ENCODE measurements at regions not wholly inside any gene's neighbourhood (a gene's known extent, or its start where the extent isn't known, plus 50 kb on each side); places are given as distances from the start of the nearest gene placed in this dataset.

GRCh38 chr9:21711504-21711903 is 90.9 kb upstream of the MTAP start:
- H2BK5ac ChIP-seq (ENCODE audit: insufficient read length, low read length), result no peak overlapping the region
- no peaks in the 10 kb centered on the region for H4K20me1 ChIP-seq (ENCODE audit: control insufficient read depth, insufficient read depth, insufficient read length)
- H3K27me3 ChIP-seq (ENCODE audit: insufficient read depth, low read length), result no peaks in the 10 kb centered on the region
- Mint-ChIP-seq H3K36me3 (ENCODE audit: insufficient read depth in 1 of 3, low read depth in 3 of 3) (no peaks in the 10 kb centered on the region), H3K9me3 (no peaks in the 10 kb centered on the region), H3K27ac (no peak overlapping the region), H3K27me3 (ENCODE audit: low read depth) (peaks cover 52% of the 10 kb centered on the region), H3K4me1 (peaks cover 12 to 17% of the 10 kb centered on the region in 2 experiments), H3K4me3 (no peak overlapping the region)
- H4K5ac ChIP-seq (ENCODE audit: insufficient read length, low read depth, low read length), result no peak overlapping the region
- no peak overlapping the region for H3K56ac ChIP-seq (ENCODE audit: insufficient read length, low read depth, low read length)
- H2BK20ac ChIP-seq (ENCODE audit: low read depth, low read length, poor library complexity, severe bottlenecking), result no peak overlapping the region
- no peaks in the 10 kb centered on the region for H3K79me1 ChIP-seq (ENCODE audit: insufficient read depth, low read depth, low read length, poor library complexity, severe bottlenecking)
- no peak overlapping the region for H2AK5ac ChIP-seq (ENCODE audit: insufficient read length, low read length)
- no peak overlapping the region for H3K23ac ChIP-seq (ENCODE audit: insufficient read length, low read depth, low read length)
- no peak overlapping the region for H4K8ac ChIP-seq (replicated peaks; ENCODE audit: insufficient read length, low read depth, low read length)
- no peak overlapping the region for H2BK12ac ChIP-seq (ENCODE audit: insufficient read length, low read depth, low read length)
- TF ChIP-seq, protein P1, sequence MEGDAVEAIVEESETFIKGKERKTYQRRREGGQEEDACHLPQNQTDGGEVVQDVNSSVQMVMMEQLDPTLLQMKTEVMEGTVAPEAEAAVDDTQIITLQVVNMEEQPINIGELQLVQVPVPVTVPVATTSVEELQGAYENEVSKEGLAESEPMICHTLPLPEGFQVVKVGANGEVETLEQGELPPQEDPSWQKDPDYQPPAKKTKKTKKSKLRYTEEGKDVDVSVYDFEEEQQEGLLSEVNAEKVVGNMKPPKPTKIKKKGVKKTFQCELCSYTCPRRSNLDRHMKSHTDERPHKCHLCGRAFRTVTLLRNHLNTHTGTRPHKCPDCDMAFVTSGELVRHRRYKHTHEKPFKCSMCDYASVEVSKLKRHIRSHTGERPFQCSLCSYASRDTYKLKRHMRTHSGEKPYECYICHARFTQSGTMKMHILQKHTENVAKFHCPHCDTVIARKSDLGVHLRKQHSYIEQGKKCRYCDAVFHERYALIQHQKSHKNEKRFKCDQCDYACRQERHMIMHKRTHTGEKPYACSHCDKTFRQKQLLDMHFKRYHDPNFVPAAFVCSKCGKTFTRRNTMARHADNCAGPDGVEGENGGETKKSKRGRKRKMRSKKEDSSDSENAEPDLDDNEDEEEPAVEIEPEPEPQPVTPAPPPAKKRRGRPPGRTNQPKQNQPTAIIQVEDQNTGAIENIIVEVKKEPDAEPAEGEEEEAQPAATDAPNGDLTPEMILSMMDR (conservative IDR thresholded peaks at IDR 0.05), result no peak
- no peak overlapping the region for H2BK15ac ChIP-seq (ENCODE audit: low read depth, low read length)
- no peak overlapping the region for H2AFZ ChIP-seq (ENCODE audit: low read length)
- H3K79me2 ChIP-seq (ENCODE audit: insufficient read depth, low read length), result no peaks in the 10 kb centered on the region
- no peak overlapping the region for H3T11ph ChIP-seq (ENCODE audit: low read length)
- WGBS (ENCODE audit: extremely low coverage, insufficient read length, low lambda C conversion rate), result no CpG with 5 or more reads among the region's 2 CpGs
- H3K27ac ChIP-seq (ENCODE audit: insufficient read length, low read depth, low read length), result no peak overlapping the region
- H4K91ac ChIP-seq (ENCODE audit: insufficient read length, low read depth, low read length), result no peak overlapping the region
- H3K4ac ChIP-seq (ENCODE audit: low read depth, low read length), result no peak overlapping the region
- no peak overlapping the region for H3K4me2 ChIP-seq (ENCODE audit: insufficient read depth, insufficient read length, low read length)
- H3K14ac ChIP-seq (ENCODE audit: insufficient read depth, low read length), result no peak overlapping the region
- DNase-seq, result peak; percentile 30
- no peaks in the 10 kb centered on the region for H3K4me1 ChIP-seq (ENCODE audit: insufficient read depth, low read length)
- no peaks in the 10 kb centered on the region for H3K23me2 ChIP-seq (ENCODE audit: insufficient read length, low read depth, low read length, poor library complexity, severe bottlenecking)
- no peak overlapping the region for H2BK120ac ChIP-seq (ENCODE audit: low read depth, low read length, poor library complexity, severe bottlenecking)
- H3K18ac ChIP-seq (ENCODE audit: insufficient read length, low read depth, low read length), result no peak overlapping the region
- no peaks in the 10 kb centered on the region for H3K9me3 ChIP-seq (ENCODE audit: control insufficient read depth, low read depth, low read length)
- H3K9ac ChIP-seq (ENCODE audit: extremely low read depth, insufficient read length, low read length), result no peak overlapping the region

Data from H9 (cell line).